Central memory CD8-positive, alpha-beta T cell (primary cell): ENCODE measurements at regions not wholly inside any gene's neighbourhood (a gene's known extent, or its start where the extent isn't known, plus 50 kb on each side); places are given as distances from the start of the nearest gene placed in this dataset.
"Not testable (repeated sequence)": the region's sequence is repeated elsewhere in the genome, so short reads cannot be mapped to it uniquely, and the experiment has no call there.

Experiments used
- ATAC-seq: fragments of 150-1000 bp; cut with Tn5 transposase; replicated peaks from 2 replicates; pipeline ENCODE4 v1.10.0; 2022; ENCODE audit warnings: mild to moderate bottlenecking, moderate FRiP score, moderate number of reproducible peaks; ENCODE audit not compliant: poor library complexity, severe bottlenecking; ENCODE audit errors: extremely low read depth
- DNase-seq, 2 donors: peaks; one replicate each; pipeline ENCODE4 v3.0.0; 2021; ENCODE audit warnings: low spot score in 2 of 2
- H3K27ac Mint-ChIP-seq: one replicate; pipeline ENCODE4 v1.8.0; 2022; ENCODE audit warnings: low read depth, mild to moderate bottlenecking, moderate library complexity, mixed read lengths
- H3K27me3 Mint-ChIP-seq: one replicate; pipeline ENCODE4 v1.8.0; 2022; ENCODE audit warnings: mixed read lengths
- H3K36me3 Mint-ChIP-seq: one replicate; pipeline ENCODE4 v1.8.0; 2022; ENCODE audit warnings: mild to moderate bottlenecking, moderate library complexity, mixed read lengths; ENCODE audit not compliant: insufficient read depth
- H3K4me1 Mint-ChIP-seq: one replicate; pipeline ENCODE4 v1.8.0; 2022; ENCODE audit warnings: mixed read lengths
- H3K4me3 Mint-ChIP-seq: one replicate; pipeline ENCODE4 v1.8.0; 2022; ENCODE audit warnings: mild to moderate bottlenecking, moderate library complexity, mixed read lengths
- H3K9me3 Mint-ChIP-seq: one replicate; pipeline ENCODE4 v1.8.0; 2022; ENCODE audit warnings: mixed read lengths

GRCh38 chr2:49796266-49796665, 642.0 kb upstream of the FSHR start:
- no peak overlapping the region for H3K4me3 Mint-ChIP-seq
- no peaks in the 10 kb centered on the region for H3K27me3 Mint-ChIP-seq
- no peak overlapping the region for H3K27ac Mint-ChIP-seq
- no peaks in the 10 kb centered on the region for H3K4me1 Mint-ChIP-seq
- DNase-seq = no peak
- H3K9me3 Mint-ChIP-seq = peaks cover 25% of the 10 kb centered on the region
- ATAC-seq = no peak
- peaks cover 2% of the 10 kb centered on the region for H3K36me3 Mint-ChIP-seq

- Mint-ChIP-seq H3K36me3 (peaks cover 2% of the 10 kb centered on the region), H3K9me3 (peaks cover 25% of the 10 kb centered on the region), H3K27ac (no peak overlapping the region), H3K27me3 (no peaks in the 10 kb centered on the region), H3K4me1 (no peaks in the 10 kb centered on the region), H3K4me3 (no peak overlapping the region)
- ATAC-seq (no peak), DNase-seq (no peak)
Measured at GRCh38 chr2:49794396-49794795, 640.1 kb upstream of the FSHR start.

- DNase-seq (no peak), ATAC-seq (no peak)
- peaks cover 10% of the 10 kb centered on the region for H3K9me3 Mint-ChIP-seq
- H3K27me3 Mint-ChIP-seq = no peaks in the 10 kb centered on the region
- H3K4me1 Mint-ChIP-seq = no peaks in the 10 kb centered on the region
- H3K36me3 Mint-ChIP-seq = peaks cover 2% of the 10 kb centered on the region
- H3K4me3 Mint-ChIP-seq = no peak overlapping the region
- H3K27ac Mint-ChIP-seq = no peak overlapping the region
Measured at GRCh38 chr2:49788300-49788699, 634.0 kb upstream of the FSHR start.

- Mint-ChIP-seq H3K9me3 (peaks cover 6% of the 10 kb centered on the region), H3K36me3 (no peaks in the 10 kb centered on the region), H3K27me3 (no peaks in the 10 kb centered on the region), H3K4me1 (no peaks in the 10 kb centered on the region), H3K27ac (no peak overlapping the region), H3K4me3 (no peak overlapping the region)
- DNase-seq (no peak), ATAC-seq (no peak)
Measured at GRCh38 chr2:49780949-49781348, 626.6 kb upstream of the FSHR start.

- no peaks in the 10 kb centered on the region for H3K27me3 Mint-ChIP-seq
- H3K27ac Mint-ChIP-seq = no peak overlapping the region
- H3K36me3 Mint-ChIP-seq = no peaks in the 10 kb centered on the region
- ATAC-seq = no peak
- H3K4me3 Mint-ChIP-seq = no peak overlapping the region
- H3K9me3 Mint-ChIP-seq = peaks cover 11% of the 10 kb centered on the region
- H3K4me1 Mint-ChIP-seq = no peaks in the 10 kb centered on the region
- DNase-seq = no peak
Measured at GRCh38 chr2:49772299-49772970, 618.1 kb upstream of the FSHR start.

GRCh38 chr2:49770919-49771318, 616.6 kb upstream of the FSHR start:
- H3K4me1 Mint-ChIP-seq = no peaks in the 10 kb centered on the region
- H3K4me3 Mint-ChIP-seq = no peak overlapping the region
- DNase-seq (no peak), ATAC-seq (no peak)
- H3K36me3 Mint-ChIP-seq = no peaks in the 10 kb centered on the region
- H3K27me3 Mint-ChIP-seq = no peaks in the 10 kb centered on the region
- peaks cover 11% of the 10 kb centered on the region for H3K9me3 Mint-ChIP-seq
- H3K27ac Mint-ChIP-seq = no peak overlapping the region

- Mint-ChIP-seq H3K4me3 (no peak overlapping the region), H3K9me3 (peaks cover 6% of the 10 kb centered on the region), H3K27ac (no peak overlapping the region), H3K27me3 (no peaks in the 10 kb centered on the region), H3K4me1 (no peaks in the 10 kb centered on the region), H3K36me3 (no peaks in the 10 kb centered on the region)
- ATAC-seq (no peak), DNase-seq (no peak)
Measured at GRCh38 chr2:49767316-49767715, 613.0 kb upstream of the FSHR start.

- Mint-ChIP-seq H3K4me1 (no peaks in the 10 kb centered on the region), H3K27ac (no peak overlapping the region), H3K4me3 (no peak overlapping the region), H3K9me3 (peaks cover 5% of the 10 kb centered on the region), H3K27me3 (no peaks in the 10 kb centered on the region), H3K36me3 (no peaks in the 10 kb centered on the region)
- no peak for ATAC-seq
- no peak for DNase-seq
Measured at GRCh38 chr2:49755777-49756176, 601.5 kb upstream of the FSHR start.

GRCh38 chr2:49754381-49754780, 600.1 kb upstream of the FSHR start:
- ATAC-seq (no peak), DNase-seq (no peak)
- Mint-ChIP-seq H3K36me3 (no peaks in the 10 kb centered on the region), H3K9me3 (peaks cover 10% of the 10 kb centered on the region), H3K27ac (no peak overlapping the region), H3K27me3 (no peaks in the 10 kb centered on the region), H3K4me3 (no peak overlapping the region), H3K4me1 (no peaks in the 10 kb centered on the region)

GRCh38 chr2:49753344-49753985, 599.1 kb upstream of the FSHR start:
- Mint-ChIP-seq H3K27ac (no peak overlapping the region), H3K36me3 (no peaks in the 10 kb centered on the region), H3K9me3 (peaks cover 12% of the 10 kb centered on the region), H3K4me3 (no peak overlapping the region), H3K4me1 (no peaks in the 10 kb centered on the region), H3K27me3 (no peaks in the 10 kb centered on the region)
- no peak for DNase-seq
- ATAC-seq = no peak

GRCh38 chr2:49737606-49738005, 583.3 kb upstream of the FSHR start:
- no peak overlapping the region for H3K4me3 Mint-ChIP-seq
- no peaks in the 10 kb centered on the region for H3K27me3 Mint-ChIP-seq
- no peak overlapping the region for H3K27ac Mint-ChIP-seq
- DNase-seq (no peak), ATAC-seq (no peak)
- H3K4me1 Mint-ChIP-seq = no peaks in the 10 kb centered on the region
- H3K36me3 Mint-ChIP-seq = no peaks in the 10 kb centered on the region
- peaks cover 2% of the 10 kb centered on the region for H3K9me3 Mint-ChIP-seq

- H3K36me3 Mint-ChIP-seq, H3K27me3 Mint-ChIP-seq, H3K4me3 Mint-ChIP-seq, ATAC-seq, H3K4me1 Mint-ChIP-seq, H3K27ac Mint-ChIP-seq, DNase-seq: not testable (repeated sequence)
- H3K9me3 Mint-ChIP-seq = peaks cover 19% of the 10 kb centered on the region
Measured at GRCh38 chr2:49732924-49733323, 578.6 kb upstream of the FSHR start.

- Mint-ChIP-seq H3K27me3 (no peaks in the 10 kb centered on the region), H3K9me3 (peaks cover 17% of the 10 kb centered on the region), H3K4me1 (no peaks in the 10 kb centered on the region), H3K27ac (no peak overlapping the region), H3K4me3 (no peak overlapping the region), H3K36me3 (no peaks in the 10 kb centered on the region)
- ATAC-seq = no peak
- no peak for DNase-seq
Measured at GRCh38 chr2:49719241-49719640, 564.9 kb upstream of the FSHR start.
